ENCODE measurements at regions not wholly inside any gene's neighbourhood (a gene's known extent, or its start where the extent isn't known, plus 50 kb on each side); places are given as distances from the start of the nearest gene placed in this dataset.

- CTCF ChIA-PET, result no interaction called here
Observed at GRCh38 chr13:58528351-58528750, 896.8 kb downstream of the PCDH17 start.

GRCh38 chr13:58531614-58532013 lies 900.1 kb downstream of the PCDH17 start:
- TF ChIP-seq CTCF (conservative IDR thresholded peaks at IDR 0.05; ENCODE audit: low read depth, low read length), result no peak
- no peak for TF ChIP-seq EZH2 (IDR thresholded peaks at IDR 0.05; ENCODE audit: borderline replicate concordance, low read depth, low read length, poor library complexity, severe bottlenecking)
- H3K27ac ChIP-seq (ENCODE audit: low read depth, low read length, poor library complexity, severe bottlenecking), result no peak overlapping the region
- H3K4me3 ChIP-seq (ENCODE audit: low read depth, low read length, poor library complexity, severe bottlenecking), result no peak overlapping the region
- no peaks in the 10 kb centered on the region for H3K27me3 ChIP-seq (replicated peaks; ENCODE audit: insufficient read depth, low read depth, low read length, poor library complexity)
- H3K4me1 ChIP-seq (ENCODE audit: insufficient read depth, low read length, poor library complexity, severe bottlenecking), result no peaks in the 10 kb centered on the region
- ChIA-PET CTCF (no interaction called here), POLR2A (ENCODE audit: low non-redundant PET) (no interaction called here)
- no peak for DNase-seq (ENCODE audit: low spot score)
- no TSS peak for BruUV-seq (replicated peaks)
- no peaks in the 10 kb centered on the region for H3K9me3 ChIP-seq (ENCODE audit: low read depth, low read length, poor library complexity, severe bottlenecking)
- intact Hi-C loops (cut with micrococcal nuclease; ENCODE audit: unreplicated experiment), result no loop called here
- H3K36me3 ChIP-seq (ENCODE audit: insufficient read depth, low read length, poor library complexity, severe bottlenecking), result no peaks in the 10 kb centered on the region

More at GRCh38 chr13:58528351-58528750, 896.8 kb downstream of the PCDH17 start:
- POLR2A ChIA-PET (ENCODE audit: low non-redundant PET), result no interaction called here
- Histone ChIP-seq H3K4me1 (ENCODE audit: insufficient read depth, low read length, poor library complexity, severe bottlenecking) (no peaks in the 10 kb centered on the region), H3K27ac (ENCODE audit: low read depth, low read length, poor library complexity, severe bottlenecking) (no peak overlapping the region), H3K4me3 (ENCODE audit: low read depth, low read length, poor library complexity, severe bottlenecking) (no peak overlapping the region), H3K36me3 (ENCODE audit: insufficient read depth, low read length, poor library complexity, severe bottlenecking) (no peaks in the 10 kb centered on the region), H3K9me3 (ENCODE audit: low read depth, low read length, poor library complexity, severe bottlenecking) (no peaks in the 10 kb centered on the region), H3K27me3 (replicated peaks; ENCODE audit: insufficient read depth, low read depth, low read length, poor library complexity) (no peaks in the 10 kb centered on the region)
- intact Hi-C loops (cut with micrococcal nuclease; ENCODE audit: unreplicated experiment), result no loop called here
- no peak for TF ChIP-seq EZH2 (IDR thresholded peaks at IDR 0.05; ENCODE audit: borderline replicate concordance, low read depth, low read length, poor library complexity, severe bottlenecking)
- DNase-seq (ENCODE audit: low spot score), result no peak
- no TSS peak for BruUV-seq (replicated peaks)

- no peak for DNase-seq (ENCODE audit: low spot score)
- ChIA-PET CTCF (no interaction called here), POLR2A (ENCODE audit: low non-redundant PET) (no interaction called here)
- H3K9me3 ChIP-seq (ENCODE audit: low read depth, low read length, poor library complexity, severe bottlenecking), result no peaks in the 10 kb centered on the region
- H3K4me1 ChIP-seq (ENCODE audit: insufficient read depth, low read length, poor library complexity, severe bottlenecking), result no peaks in the 10 kb centered on the region
- no peak overlapping the region for H3K4me3 ChIP-seq (ENCODE audit: low read depth, low read length, poor library complexity, severe bottlenecking)
- H3K36me3 ChIP-seq (ENCODE audit: insufficient read depth, low read length, poor library complexity, severe bottlenecking), result no peaks in the 10 kb centered on the region
- TF ChIP-seq CTCF (conservative IDR thresholded peaks at IDR 0.05; ENCODE audit: low read depth, low read length) (no peak), EZH2 (IDR thresholded peaks at IDR 0.05; ENCODE audit: borderline replicate concordance, low read depth, low read length, poor library complexity, severe bottlenecking) (no peak)
- no peak overlapping the region for H3K27ac ChIP-seq (ENCODE audit: low read depth, low read length, poor library complexity, severe bottlenecking)
- no peaks in the 10 kb centered on the region for H3K27me3 ChIP-seq (replicated peaks; ENCODE audit: insufficient read depth, low read depth, low read length, poor library complexity)
- intact Hi-C loops (cut with micrococcal nuclease; ENCODE audit: unreplicated experiment), result no loop called here
- no TSS peak for BruUV-seq (replicated peaks)
Observed at GRCh38 chr13:58542530-58542929, 911.0 kb downstream of the PCDH17 start.

- TF ChIP-seq EZH2 (IDR thresholded peaks at IDR 0.05; ENCODE audit: borderline replicate concordance, low read depth, low read length, poor library complexity, severe bottlenecking) (no peak), CTCF (conservative IDR thresholded peaks at IDR 0.05; ENCODE audit: low read depth, low read length) (no peak)
- Histone ChIP-seq H3K27ac (ENCODE audit: low read depth, low read length, poor library complexity, severe bottlenecking) (no peak overlapping the region), H3K4me3 (ENCODE audit: low read depth, low read length, poor library complexity, severe bottlenecking) (no peak overlapping the region), H3K4me1 (ENCODE audit: insufficient read depth, low read length, poor library complexity, severe bottlenecking) (no peaks in the 10 kb centered on the region), H3K9me3 (ENCODE audit: low read depth, low read length, poor library complexity, severe bottlenecking) (no peaks in the 10 kb centered on the region), H3K27me3 (replicated peaks; ENCODE audit: insufficient read depth, low read depth, low read length, poor library complexity) (no peaks in the 10 kb centered on the region), H3K36me3 (ENCODE audit: insufficient read depth, low read length, poor library complexity, severe bottlenecking) (no peaks in the 10 kb centered on the region)
- no peak for DNase-seq (ENCODE audit: low spot score)
- intact Hi-C loops (cut with micrococcal nuclease; ENCODE audit: unreplicated experiment), result no loop called here
- CTCF ChIA-PET, result no interaction called here
- POLR2A ChIA-PET (ENCODE audit: low non-redundant PET), result no interaction called here
- no TSS peak for BruUV-seq (replicated peaks)
Observed at GRCh38 chr13:58547419-58547818, 915.9 kb downstream of the PCDH17 start.

All from A673 (cell line).